Kidney tubule cell (primary cell): ENCODE measurements at regions not wholly inside any gene's neighbourhood (a gene's known extent, or its start where the extent isn't known, plus 50 kb on each side); places are given as distances from the start of the nearest gene placed in this dataset.
"Not testable (repeated sequence)": the region's sequence is repeated elsewhere in the genome, so short reads cannot be mapped to it uniquely, and the experiment has no call there.

Source experiments
- DNase-seq: peaks from one replicate; pipeline ENCODE4 v3.0.0-alpha.2; 2018; ENCODE audit warnings: low spot score

DNA sequence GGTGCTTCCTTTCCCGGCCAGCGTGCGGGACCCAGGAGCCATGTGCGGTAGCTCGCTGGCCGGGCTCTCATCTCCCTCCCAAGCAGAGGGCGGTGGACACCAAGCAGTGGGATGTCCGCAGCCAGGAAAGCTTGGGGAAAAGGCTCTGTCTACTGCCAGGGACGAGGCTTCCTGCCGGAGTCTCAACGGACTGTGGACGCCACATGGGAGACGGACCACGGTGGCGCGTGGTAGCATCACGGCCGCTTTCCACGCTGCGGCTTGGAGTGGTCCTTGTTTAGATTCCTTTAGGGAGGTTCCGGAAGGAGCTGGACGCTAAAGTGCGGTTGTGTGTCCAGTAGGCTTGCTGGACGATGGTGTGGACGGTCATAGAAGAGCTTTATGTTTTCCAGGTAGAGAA, 89.5 kb upstream of the MXRA5 start:
- not testable (repeated sequence) for DNase-seq

DNA sequence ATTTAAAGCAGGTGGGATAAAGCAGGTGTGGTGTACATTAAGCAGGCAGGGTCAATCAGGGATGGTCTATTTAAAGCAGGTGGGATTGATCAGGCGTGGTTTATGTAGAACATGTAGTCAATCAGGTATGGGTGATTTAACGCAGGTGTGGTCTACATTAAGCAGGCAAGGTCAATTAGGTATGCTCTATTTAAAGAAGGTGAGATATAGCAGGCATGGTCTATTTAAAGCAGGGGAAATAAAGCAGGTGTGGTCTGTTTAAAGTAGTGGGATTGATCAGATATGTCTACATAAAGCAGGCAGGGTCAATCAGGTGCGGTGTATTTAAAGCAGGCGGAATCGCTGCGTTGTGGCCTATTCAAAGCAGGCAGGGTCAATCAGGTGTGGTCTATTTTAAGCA, 88.6 kb upstream of the MXRA5 start:
- no peak for DNase-seq

- DNase-seq, result no peak
Observed at GRCh38 chrX:3428792-3429191, 82.3 kb upstream of the MXRA5 start.

DNA sequence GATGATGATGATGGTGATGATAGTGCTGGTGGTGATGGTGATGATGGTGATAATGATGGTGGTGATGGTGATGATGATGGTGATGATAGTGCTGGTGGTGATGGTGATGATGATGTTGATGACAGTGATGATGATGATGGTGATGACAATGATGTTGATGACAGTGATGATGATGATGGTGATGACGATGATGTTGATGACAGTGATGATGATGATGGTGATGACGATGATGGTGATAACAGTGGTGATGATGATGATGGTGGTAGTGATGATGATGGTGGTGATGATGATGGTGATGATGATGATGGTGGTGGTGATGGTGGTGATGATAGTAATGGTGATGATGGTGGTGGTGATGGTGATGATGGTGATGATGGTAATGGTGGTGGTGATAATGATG, 80.1 kb upstream of the MXRA5 start:
- no peak for DNase-seq

DNA sequence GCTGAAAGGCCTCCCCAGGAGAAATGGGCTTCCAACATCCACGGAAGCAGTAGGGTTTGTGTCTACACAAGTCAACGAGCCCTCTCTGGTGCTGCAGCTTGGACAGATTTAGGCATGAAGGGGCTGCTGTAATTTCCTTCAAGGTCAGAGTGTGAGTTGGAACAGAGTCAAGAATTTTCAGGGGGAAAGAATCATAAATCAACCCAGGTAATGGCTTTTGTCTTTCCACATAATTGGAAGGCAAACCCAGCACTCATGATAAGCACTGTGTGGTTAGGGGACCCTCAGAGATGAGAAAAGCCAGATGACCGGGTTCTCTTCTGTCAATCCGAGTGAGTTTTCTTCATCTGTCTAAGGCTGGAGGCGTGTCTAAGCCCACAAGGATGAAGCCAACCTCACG, 78.6 kb upstream of the MXRA5 start:
- DNase-seq, result no peak

- DNase-seq, result no peak
Observed at GRCh38 chrX:3420316-3420715, 73.9 kb upstream of the MXRA5 start.

DNA sequence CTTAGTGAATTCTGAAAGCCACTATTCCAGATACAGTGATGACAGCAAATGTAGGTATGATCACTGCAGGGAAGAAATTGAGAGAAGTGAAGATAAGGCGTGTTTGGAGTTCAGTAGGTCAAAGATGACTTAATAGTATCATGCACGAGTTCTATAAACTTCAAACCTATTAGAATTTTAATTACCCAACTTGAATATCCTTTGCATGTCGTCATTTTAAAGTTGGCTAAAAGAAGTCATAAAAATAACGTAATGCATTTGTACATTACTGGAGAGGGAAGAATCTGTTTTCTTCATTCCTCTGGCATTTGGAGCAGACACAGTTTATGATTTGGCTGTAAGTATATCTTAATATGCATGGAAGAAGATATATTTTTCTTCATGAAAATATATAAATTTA, 68.6 kb upstream of the MXRA5 start:
- no peak for DNase-seq

GRCh38 chrX:3411626-3412025, 65.2 kb upstream of the MXRA5 start:
- DNase-seq, result not testable (repeated sequence)

DNA sequence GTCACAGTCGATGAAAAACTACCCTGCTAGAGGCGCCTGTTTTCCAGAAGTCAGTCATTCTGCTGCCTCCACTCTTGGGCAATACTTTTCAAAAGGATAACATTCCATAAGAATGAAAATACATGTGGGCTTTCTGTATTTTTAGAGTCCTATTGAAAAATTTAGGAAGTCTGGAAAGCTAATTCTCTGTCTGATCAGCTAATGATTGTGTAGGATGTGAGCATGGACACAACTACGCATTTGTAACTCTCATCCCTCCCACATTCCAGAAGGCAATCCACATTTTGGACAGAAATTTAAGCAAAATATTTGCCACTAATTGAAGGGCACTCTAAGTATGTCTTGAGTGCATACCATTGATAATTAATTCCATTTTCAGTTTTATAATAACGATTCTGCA, 63.5 kb upstream of the MXRA5 start:
- not testable (repeated sequence) for DNase-seq

- no peak for DNase-seq
Observed at GRCh38 chrX:3407781-3408180, 61.3 kb upstream of the MXRA5 start.

- no peak for DNase-seq
Observed at GRCh38 chrX:3407121-3407520, 60.7 kb upstream of the MXRA5 start.

DNA sequence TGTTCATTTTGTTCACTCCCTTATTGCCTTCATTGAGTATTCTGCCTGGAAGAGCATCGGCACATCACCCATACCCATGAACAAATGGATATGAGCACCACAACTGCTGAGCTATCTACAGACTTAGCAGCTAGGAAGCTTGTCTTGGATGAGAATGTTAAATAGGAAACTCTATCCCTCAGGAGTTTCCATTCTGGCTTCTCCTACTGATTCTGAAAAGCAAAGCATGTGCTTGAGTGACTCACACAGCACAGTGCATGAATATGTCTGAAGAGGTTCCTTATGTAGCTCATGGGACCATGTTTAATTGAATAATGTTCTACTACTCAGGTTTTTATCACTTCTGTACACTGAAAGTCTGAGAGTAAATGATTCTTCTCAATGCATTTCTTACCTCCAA, 57.3 kb upstream of the MXRA5 start:
- no peak for DNase-seq
